ENCODE measurements at regions not wholly inside any gene's neighbourhood (a gene's known extent, or its start where the extent isn't known, plus 50 kb on each side); places are given as distances from the start of the nearest gene placed in this dataset.
A peak's percentile ranks its signal among the peaks of the same experiment; 100 is the strongest.

DNA sequence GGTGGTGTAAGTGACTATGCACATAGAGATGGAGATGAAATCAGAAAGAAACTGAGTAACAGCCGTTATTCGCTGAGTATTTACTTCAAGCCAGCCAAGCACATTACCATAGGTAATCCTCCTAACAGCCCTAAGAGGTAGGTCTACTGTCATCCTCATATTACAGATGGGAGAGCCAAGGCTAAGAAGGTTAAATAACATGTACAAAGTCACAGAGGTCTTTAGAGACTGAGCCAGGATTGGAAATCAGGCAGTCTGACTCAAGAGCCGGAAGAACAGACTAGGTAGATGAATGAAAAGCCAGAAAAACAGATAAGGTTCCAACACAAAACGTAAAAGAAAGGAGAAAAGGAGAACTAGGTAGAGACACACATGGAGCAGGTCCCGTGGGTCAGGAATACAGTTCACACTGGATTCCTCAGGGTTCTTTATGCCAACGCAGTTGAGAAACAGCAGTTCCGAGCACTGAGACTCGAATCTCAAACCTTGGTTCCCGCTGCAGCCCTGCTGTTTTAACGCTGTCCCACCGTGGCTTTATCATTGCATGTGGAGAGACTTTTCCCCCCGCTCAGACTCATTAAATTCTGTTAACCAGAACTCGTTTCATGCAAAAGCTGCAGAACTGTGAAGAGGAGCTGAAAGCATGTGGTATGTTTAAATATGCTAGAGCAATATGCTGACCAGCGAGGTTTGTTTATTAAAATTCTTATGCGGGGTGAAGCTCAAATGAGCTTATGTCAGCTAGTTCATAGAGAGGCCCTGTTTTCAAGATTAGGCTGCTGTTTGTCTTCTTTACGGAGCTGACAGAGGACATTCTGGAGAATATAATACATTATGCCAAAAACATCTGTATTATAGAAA is 537.9 kb downstream of the CD83 start:
- Histone ChIP-seq H3K9me3 (replicated peaks; ENCODE audit: insufficient read depth, low read length) (no peaks in the 10 kb centered on the region), H3K9ac (ENCODE audit: low read length) (peak overlapping the region; percentile 58), H3F3A (ENCODE audit: insufficient read depth, low read length) (peaks cover 23% of the 10 kb centered on the region), H3K4me3 (ENCODE audit: low read length) (peak overlapping the region; percentile 46), H3K4me2 (ENCODE audit: low read depth, low read length) (peak overlapping the region; percentile 67), H4K20me1 (ENCODE audit: insufficient read depth, low read length) (no peaks in the 10 kb centered on the region), H3K79me2 (ENCODE audit: low read length) (no peaks in the 10 kb centered on the region), H3K27ac (ENCODE audit: low read length) (peak overlapping the region; percentile 90), H3K9me2 (replicated peaks; ENCODE audit: insufficient read depth, low read length) (no peaks in the 10 kb centered on the region), H3K4me1 (ENCODE audit: low read length) (peaks cover 60% of the 10 kb centered on the region), H3K36me3 (replicated peaks; ENCODE audit: insufficient read depth, low read length) (no peaks in the 10 kb centered on the region), H2AFZ (ENCODE audit: low read length) (peak overlapping the region; percentile 58), H3K27me3 (replicated peaks; ENCODE audit: insufficient read depth, low read length) (no peaks in the 10 kb centered on the region)
- TF ChIP-seq EZH2phosphoT487 (IDR thresholded peaks at IDR 0.05; ENCODE audit: low read length) (no peak), EZH2 (optimal IDR thresholded peaks at IDR 0.05; ENCODE audit: low read depth, low read length) (no peak)
- TF ChIP-seq, protein P1, sequence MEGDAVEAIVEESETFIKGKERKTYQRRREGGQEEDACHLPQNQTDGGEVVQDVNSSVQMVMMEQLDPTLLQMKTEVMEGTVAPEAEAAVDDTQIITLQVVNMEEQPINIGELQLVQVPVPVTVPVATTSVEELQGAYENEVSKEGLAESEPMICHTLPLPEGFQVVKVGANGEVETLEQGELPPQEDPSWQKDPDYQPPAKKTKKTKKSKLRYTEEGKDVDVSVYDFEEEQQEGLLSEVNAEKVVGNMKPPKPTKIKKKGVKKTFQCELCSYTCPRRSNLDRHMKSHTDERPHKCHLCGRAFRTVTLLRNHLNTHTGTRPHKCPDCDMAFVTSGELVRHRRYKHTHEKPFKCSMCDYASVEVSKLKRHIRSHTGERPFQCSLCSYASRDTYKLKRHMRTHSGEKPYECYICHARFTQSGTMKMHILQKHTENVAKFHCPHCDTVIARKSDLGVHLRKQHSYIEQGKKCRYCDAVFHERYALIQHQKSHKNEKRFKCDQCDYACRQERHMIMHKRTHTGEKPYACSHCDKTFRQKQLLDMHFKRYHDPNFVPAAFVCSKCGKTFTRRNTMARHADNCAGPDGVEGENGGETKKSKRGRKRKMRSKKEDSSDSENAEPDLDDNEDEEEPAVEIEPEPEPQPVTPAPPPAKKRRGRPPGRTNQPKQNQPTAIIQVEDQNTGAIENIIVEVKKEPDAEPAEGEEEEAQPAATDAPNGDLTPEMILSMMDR (IDR thresholded peaks at IDR 0.05; ENCODE audit: low read length) = no peak
- peak; percentile 69 for DNase-seq

DNA sequence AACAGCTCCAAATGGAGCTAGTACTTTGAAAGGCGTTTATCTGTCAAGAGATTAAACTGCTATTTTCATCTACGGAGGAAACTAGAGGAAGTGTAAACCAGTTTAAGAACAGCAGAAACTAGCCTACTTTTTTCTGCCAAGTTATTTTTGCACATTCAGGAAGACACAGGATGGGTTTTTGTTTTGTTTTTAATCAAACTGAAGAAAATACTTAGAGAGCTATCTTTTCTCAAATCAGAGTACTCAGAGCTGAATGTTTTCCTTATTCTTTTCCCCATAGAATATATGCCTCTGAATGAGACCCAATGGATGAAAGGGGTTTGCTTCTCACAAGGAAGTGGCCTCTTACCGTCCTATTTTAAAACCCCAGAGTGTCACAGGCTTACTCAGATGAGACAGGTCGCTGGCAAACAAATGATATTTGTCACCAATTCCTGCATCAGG is 538.5 kb downstream of the CD83 start:
- no peaks in the 10 kb centered on the region for H4K20me1 ChIP-seq (ENCODE audit: insufficient read depth, low read length)
- H3K36me3 ChIP-seq (replicated peaks; ENCODE audit: insufficient read depth, low read length) = no peaks in the 10 kb centered on the region
- H3K4me3 ChIP-seq (ENCODE audit: low read length) = peak overlapping the region; percentile 46
- H3K9me3 ChIP-seq (replicated peaks; ENCODE audit: insufficient read depth, low read length) = no peaks in the 10 kb centered on the region
- peaks cover 67% of the 10 kb centered on the region for H3K4me1 ChIP-seq (ENCODE audit: low read length)
- H2AFZ ChIP-seq (ENCODE audit: low read length) = peak overlapping the region; percentile 58
- no peak for TF ChIP-seq EZH2 (optimal IDR thresholded peaks at IDR 0.05; ENCODE audit: low read depth, low read length)
- TF ChIP-seq EZH2phosphoT487 (IDR thresholded peaks at IDR 0.05; ENCODE audit: low read length) = no peak
- TF ChIP-seq, protein P1 (IDR thresholded peaks at IDR 0.05; ENCODE audit: low read length) = no peak
- no peaks in the 10 kb centered on the region for H3K79me2 ChIP-seq (ENCODE audit: low read length)
- H3K4me2 ChIP-seq (ENCODE audit: low read depth, low read length) = peak overlapping the region; percentile 67
- H3K27me3 ChIP-seq (replicated peaks; ENCODE audit: insufficient read depth, low read length) = no peaks in the 10 kb centered on the region
- H3K9me2 ChIP-seq (replicated peaks; ENCODE audit: insufficient read depth, low read length) = no peaks in the 10 kb centered on the region
- H3K9ac ChIP-seq (ENCODE audit: low read length) = peak overlapping the region; percentile 58
- DNase-seq = peak; percentile 49
- peak overlapping the region; percentile 90 for H3K27ac ChIP-seq (ENCODE audit: low read length)
- peaks cover 29% of the 10 kb centered on the region for H3F3A ChIP-seq (ENCODE audit: insufficient read depth, low read length)

DNA sequence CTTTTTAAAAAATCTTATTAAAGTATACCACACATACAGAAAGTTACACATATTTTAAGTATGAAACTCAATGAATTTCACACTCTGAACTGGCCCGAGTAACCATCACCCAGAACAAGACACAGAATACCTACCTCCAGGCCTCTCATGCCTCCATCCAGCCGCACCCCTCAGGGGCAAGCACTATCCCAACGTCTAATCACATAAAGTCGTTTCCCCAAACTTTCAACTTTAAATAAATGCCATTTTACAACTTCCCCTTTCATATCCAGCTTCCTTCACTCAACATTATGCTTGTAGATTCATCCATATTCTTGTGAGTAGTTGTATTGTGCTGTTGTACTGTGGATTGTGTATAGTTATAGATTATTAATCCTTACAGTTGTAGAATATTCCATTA is 539.1 kb downstream of the CD83 start:
- no peak for DNase-seq
- Histone ChIP-seq H3K27ac (ENCODE audit: low read length) (peak overlapping the region; percentile 90; the same call in 1 of the 2 replicates), H3K4me3 (ENCODE audit: low read length) (peak overlapping the region; percentile 46; the same call in 1 of the 2 replicates), H3K9me2 (replicated peaks; ENCODE audit: insufficient read depth, low read length) (no peaks in the 10 kb centered on the region), H3K27me3 (replicated peaks; ENCODE audit: insufficient read depth, low read length) (no peaks in the 10 kb centered on the region), H3K4me2 (ENCODE audit: low read depth, low read length) (peak overlapping the region; percentile 67), H4K20me1 (ENCODE audit: insufficient read depth, low read length) (no peaks in the 10 kb centered on the region), H3F3A (ENCODE audit: insufficient read depth, low read length) (peaks cover 35% of the 10 kb centered on the region), H3K36me3 (replicated peaks; ENCODE audit: insufficient read depth, low read length) (no peaks in the 10 kb centered on the region), H3K9ac (ENCODE audit: low read length) (peak overlapping the region; percentile 58; the same call in 1 of the 2 replicates), H3K79me2 (ENCODE audit: low read length) (no peaks in the 10 kb centered on the region), H3K4me1 (ENCODE audit: low read length) (peaks cover 72% of the 10 kb centered on the region), H3K9me3 (replicated peaks; ENCODE audit: insufficient read depth, low read length) (no peaks in the 10 kb centered on the region), H2AFZ (ENCODE audit: low read length) (peak overlapping the region; percentile 58; the same call in 1 of the 2 replicates)
- TF ChIP-seq, protein P1 (IDR thresholded peaks at IDR 0.05; ENCODE audit: low read length) = no peak
- no peak for TF ChIP-seq EZH2 (optimal IDR thresholded peaks at IDR 0.05; ENCODE audit: low read depth, low read length)
- TF ChIP-seq EZH2phosphoT487 (IDR thresholded peaks at IDR 0.05; ENCODE audit: low read length) = no peak

All from MM.1S (cell line).